Erythroblast (primary cell): ENCODE measurements at regions not wholly inside any gene's neighbourhood (a gene's known extent, or its start where the extent isn't known, plus 50 kb on each side); places are given as distances from the start of the nearest gene placed in this dataset.

ENCODE experiments used
- GATA1 ChIP-seq: IDR thresholded peaks from 2 replicates; pipeline ENCODE4 v1.6.1; 2011; ENCODE audit warnings: low read depth, mild to moderate bottlenecking, control low read depth, low read length, moderate library complexity
- POLR2A ChIP-seq: IDR thresholded peaks from 2 replicates; pipeline ENCODE4 v1.6.1; 2011; ENCODE audit warnings: mild to moderate bottlenecking, low read length

DNA sequence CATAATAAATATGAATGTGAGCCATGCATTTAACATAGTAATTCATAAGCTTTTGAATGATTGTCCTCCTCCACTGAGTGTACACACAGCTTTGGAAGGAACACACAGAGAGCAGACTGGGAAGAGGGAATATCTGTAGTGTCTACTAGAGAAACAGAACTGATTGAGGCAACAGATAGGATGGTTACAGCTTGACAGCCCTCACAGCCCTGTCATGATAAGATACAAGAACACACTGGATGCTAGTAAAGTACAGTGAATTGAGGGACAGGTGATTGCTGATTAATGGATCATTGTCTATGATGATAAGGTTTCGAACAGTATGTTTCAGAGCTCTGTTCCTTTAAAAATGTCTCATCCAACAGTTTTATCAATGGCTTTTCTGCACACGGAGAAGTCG is 383.4 kb upstream of the GBE1 start:
- TF ChIP-seq GATA1: no peak
- TF ChIP-seq POLR2A: no peak
